Aorta (tissue), 5 donors: ENCODE measurements at regions not wholly inside any gene's neighbourhood (a gene's known extent, or its start where the extent isn't known, plus 50 kb on each side); places are given as distances from the start of the nearest gene placed in this dataset.

Experiments used
- ATAC-seq: fragments of 200-7000 bp; cut with Tn5 transposase; one replicate; pipeline ENCODE4 v1.9.1; 2022; ENCODE audit warnings: moderate library complexity; ENCODE audit not compliant: low FRiP score
- DNase-seq, 2 donors: peaks; one replicate each; pipeline ENCODE4 v3.0.0-alpha.2; 2020
- H3K27ac ChIP-seq, 2 donors: one replicate each; pipeline ENCODE4 v1.5.1; 2013; ENCODE audit warnings: low read length in 2 of 2, mild to moderate bottlenecking in 2 of 2, moderate library complexity in 2 of 2, control low read depth in 1 of 2, inconsistent platforms in 1 of 2, low read depth in 1 of 2
- H3K27me3 ChIP-seq, 2 donors: one replicate each; pipeline ENCODE4 v1.6.1; 2013; ENCODE audit warnings: control low read depth in 1 of 2, low read length in 1 of 2, mild to moderate bottlenecking in 1 of 2, moderate library complexity in 1 of 2; ENCODE audit not compliant: insufficient read depth in 2 of 2, control insufficient read depth in 1 of 2
- H3K36me3 ChIP-seq, 2 donors: one replicate each; pipeline ENCODE4 v1.6.1; 2013; ENCODE audit warnings: control low read depth in 1 of 2, low read length in 1 of 2, mild to moderate bottlenecking in 1 of 2; ENCODE audit not compliant: insufficient read depth in 2 of 2, control insufficient read depth in 1 of 2
- H3K4me1 ChIP-seq, 2 donors: one replicate each; pipeline ENCODE4 v1.6.1; 2013; ENCODE audit warnings: low read length in 2 of 2, control low read depth in 1 of 2, mild to moderate bottlenecking in 1 of 2, moderate library complexity in 1 of 2; ENCODE audit not compliant: insufficient read depth in 2 of 2, control insufficient read depth in 1 of 2
- H3K4me3 ChIP-seq, 2 donors: one replicate each; pipeline ENCODE4 v1.5.1; 2013; ENCODE audit warnings: low read length in 2 of 2, control low read depth in 1 of 2, mild to moderate bottlenecking in 1 of 2
- H3K9me3 ChIP-seq: one replicate; pipeline ENCODE4 v1.6.1; 2013; ENCODE audit warnings: mild to moderate bottlenecking, low read length; ENCODE audit not compliant: control insufficient read depth
- WGBS, 2 donors: extraction: QIAGEN DNeasy Blood & Tissue Kit; methylation state at CpG; one replicate each; pipeline ENCODE4 v1.1.7; 2013; 5-methylcytosine and 5-hydroxymethylcytosine counted together
- intact Hi-C, 2 donors: fragments of 100-400 bp; cut with DNase I; formaldehyde crosslinking; loops; one replicate each; pipeline versions ENCODE4 v1.14.2 to v1.15.0; 2022
- donor health status: healthy with polysubstance abuse.
- donor health status: Bipolar disorder and iron deficiency.
- donor health status: DM: no; HTN: no; CAD: no.
- donor health status: DM: no; HTN: no; CAD: no.
- donor health status: DM: yes; HTN: yes; CAD: no.

DNA sequence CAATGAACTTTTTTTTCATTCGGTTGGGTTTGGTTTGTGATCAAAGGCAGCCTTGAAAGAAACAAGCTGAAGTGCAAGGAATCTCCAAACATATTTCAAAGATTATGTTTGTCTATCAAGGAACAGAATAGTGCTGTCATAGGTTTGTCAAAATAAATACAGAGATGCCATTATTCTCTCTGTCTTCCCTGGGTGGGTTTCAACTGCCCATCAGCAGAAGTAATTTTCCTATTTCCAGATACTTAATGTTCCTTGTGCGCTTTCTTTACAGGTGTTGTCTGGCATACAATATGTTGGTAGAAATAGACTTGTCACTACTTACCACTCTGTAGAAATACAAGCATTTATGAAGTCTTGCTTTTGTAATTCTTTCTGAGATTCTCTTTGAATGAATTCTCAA lies 294.9 kb downstream of the PDHA2 start:
- 97 to 99% methylated on average over 2 of the region's 2 CpGs for WGBS, 2 donors

DNA sequence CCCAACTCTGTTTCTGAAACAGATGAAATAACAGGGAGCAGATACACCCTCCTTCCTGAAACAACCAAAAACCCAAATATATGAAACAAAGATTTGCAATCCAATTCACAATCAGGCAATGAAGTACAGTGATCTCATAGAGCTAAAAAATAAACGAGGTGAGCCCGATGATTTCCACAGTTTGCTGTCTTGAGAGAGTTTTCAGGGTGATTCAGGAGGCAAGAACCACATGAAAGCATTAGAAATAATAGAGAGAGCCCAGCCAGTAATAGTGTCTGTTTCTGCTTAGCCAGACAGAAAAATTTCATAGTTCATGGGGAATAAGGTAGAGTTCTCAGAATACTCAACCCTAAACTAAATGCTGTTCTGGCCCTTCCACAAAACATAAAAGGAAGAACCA lies 296.2 kb downstream of the PDHA2 start:
- DNase-seq = no peak
- no peaks in the 10 kb centered on the region for H3K4me1 ChIP-seq
- no peak overlapping the region for H3K27ac ChIP-seq
- H3K36me3 ChIP-seq = no peaks in the 10 kb centered on the region
- intact Hi-C loops = no loop called here
- ATAC-seq = no peak
- no peak overlapping the region for H3K4me3 ChIP-seq
- no peaks in the 10 kb centered on the region for H3K27me3 ChIP-seq
- H3K9me3 ChIP-seq = no peaks in the 10 kb centered on the region
- WGBS, 2 donors = 64 to 73% methylated on average over 2 of the region's 2 CpGs

More for the DNA sequence above, 294.9 kb downstream of the PDHA2 start:
- Histone ChIP-seq H3K4me3 (no peak overlapping the region), H3K27me3 (no peaks in the 10 kb centered on the region), H3K4me1 (no peaks in the 10 kb centered on the region), H3K27ac (no peak overlapping the region), H3K9me3 (no peaks in the 10 kb centered on the region), H3K36me3 (no peaks in the 10 kb centered on the region)
- intact Hi-C loops = no loop called here
- ATAC-seq (no peak), DNase-seq (no peak)

DNA sequence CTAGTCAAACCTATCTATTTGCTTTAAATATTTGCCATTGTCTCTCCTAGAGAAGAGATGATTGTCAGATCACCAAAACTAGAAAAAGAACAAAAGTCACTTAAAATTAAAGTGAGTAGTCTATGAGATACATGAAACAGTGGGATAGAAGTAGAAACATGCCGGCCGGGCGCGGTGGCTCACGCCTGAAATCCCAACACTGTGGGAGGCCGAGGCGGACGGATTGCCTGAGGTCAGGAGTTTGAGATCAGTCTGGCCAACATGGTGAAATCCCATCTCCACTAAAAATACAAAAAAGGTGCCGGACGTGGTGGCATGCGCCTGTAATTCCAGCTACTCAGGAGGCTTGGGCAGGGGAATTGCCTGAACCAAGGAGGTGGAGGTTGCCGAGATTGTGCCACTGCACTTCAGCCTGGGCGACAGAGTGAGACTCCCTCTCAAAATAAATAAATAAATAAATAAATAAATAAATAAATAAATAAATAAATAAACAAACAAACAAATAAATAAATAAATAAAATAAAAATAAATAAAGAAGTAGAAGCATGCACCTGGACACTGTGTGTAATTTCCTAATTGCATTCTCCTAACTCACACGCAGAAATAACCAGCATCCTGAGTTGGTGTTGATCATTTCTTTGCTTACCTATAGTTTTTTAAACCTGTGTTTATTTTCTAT lies 299.5 kb downstream of the PDHA2 start:
- Histone ChIP-seq H3K27ac (no peak overlapping the region), H3K4me3 (no peak overlapping the region), H3K4me1 (no peaks in the 10 kb centered on the region), H3K9me3 (no peaks in the 10 kb centered on the region), H3K27me3 (no peaks in the 10 kb centered on the region), H3K36me3 (no peaks in the 10 kb centered on the region)
- intact Hi-C loops = no loop called here
- 96 to 97% methylated on average over 14 of the region's 14 CpGs for whole genome bisulfite sequencing, 2 donors
- ATAC-seq (no peak), DNase-seq (no peak)

DNA sequence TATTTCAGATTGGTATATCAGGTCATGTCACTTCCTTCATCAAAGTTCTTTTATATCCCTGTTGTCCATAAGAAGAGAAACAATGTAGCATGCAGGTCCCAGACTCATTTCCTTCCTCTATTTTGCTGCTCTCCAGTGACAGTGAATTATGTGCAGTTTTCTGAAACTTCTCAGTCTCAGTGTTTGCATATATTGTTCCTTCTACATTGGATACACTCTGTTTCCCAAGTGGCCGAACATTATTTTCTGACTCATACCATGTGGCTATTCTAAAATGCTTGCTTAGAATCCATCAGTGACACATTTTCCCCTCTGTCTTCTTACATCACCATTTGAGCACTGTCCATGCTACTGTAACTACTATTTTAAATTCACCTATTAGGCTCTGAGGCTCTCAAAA lies 305.7 kb downstream of the PDHA2 start:
- no peak overlapping the region for H3K27ac ChIP-seq
- no peak for DNase-seq
- H3K27me3 ChIP-seq = no peaks in the 10 kb centered on the region
- no peak for ATAC-seq
- no peak overlapping the region for H3K4me3 ChIP-seq
- WGBS, 2 donors = 13 to 16% methylated on average over 1 of the region's 1 CpG
- intact Hi-C loops = no loop called here
- H3K36me3 ChIP-seq = no peaks in the 10 kb centered on the region
- H3K4me1 ChIP-seq = no peaks in the 10 kb centered on the region
- no peaks in the 10 kb centered on the region for H3K9me3 ChIP-seq

DNA sequence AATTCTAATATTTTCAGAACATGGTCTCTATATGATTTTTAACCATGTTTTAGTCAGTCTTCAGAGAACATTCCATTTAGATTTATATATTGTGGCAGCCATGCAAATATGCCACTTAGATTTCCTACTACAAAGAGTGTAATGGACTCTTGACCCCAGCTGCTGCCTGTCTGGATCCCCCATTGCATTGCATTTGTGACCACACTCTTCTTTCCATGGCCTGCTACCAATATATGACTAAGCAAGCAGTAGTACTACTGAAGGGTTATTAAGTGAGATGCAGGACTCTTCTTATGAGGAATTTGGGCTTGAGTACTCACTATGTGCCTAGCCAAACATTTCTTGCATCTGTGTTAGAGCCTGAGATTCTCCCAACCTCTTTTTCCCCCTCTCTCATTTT lies 306.8 kb downstream of the PDHA2 start:
- Histone ChIP-seq H3K36me3 (no peaks in the 10 kb centered on the region), H3K27ac (no peak overlapping the region), H3K4me1 (no peaks in the 10 kb centered on the region), H3K4me3 (no peak overlapping the region), H3K9me3 (no peaks in the 10 kb centered on the region), H3K27me3 (no peaks in the 10 kb centered on the region)
- DNase-seq = no peak
- no peak for ATAC-seq
- intact Hi-C loops = no loop called here

DNA sequence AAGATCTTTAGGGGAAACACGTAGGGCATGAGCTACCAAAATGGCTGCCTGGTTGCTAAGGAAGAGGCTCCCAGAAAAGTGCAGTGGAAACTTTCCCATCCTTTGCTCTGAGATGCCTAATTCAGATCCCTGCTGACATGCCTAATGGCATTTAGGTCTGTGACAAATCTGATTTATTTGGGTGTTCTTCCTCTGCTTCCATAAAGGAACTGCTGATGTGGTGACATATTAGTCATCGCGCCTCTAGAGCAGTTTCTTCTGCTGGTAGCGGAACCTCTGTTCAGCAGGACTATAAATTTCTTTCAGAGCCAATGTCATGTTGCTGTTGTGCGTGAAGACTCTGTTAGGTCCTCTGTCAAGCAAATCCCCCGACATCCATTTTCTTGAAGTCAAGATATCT lies 310.0 kb downstream of the PDHA2 start:
- no peak for DNase-seq
- Histone ChIP-seq H3K27ac (no peak overlapping the region), H3K27me3 (no peaks in the 10 kb centered on the region), H3K36me3 (no peaks in the 10 kb centered on the region), H3K4me1 (no peaks in the 10 kb centered on the region), H3K9me3 (no peaks in the 10 kb centered on the region), H3K4me3 (no peak overlapping the region)
- intact Hi-C loops = no loop called here
- no peak for ATAC-seq
- 23 to 46% methylated on average over 6 of the region's 6 CpGs for WGBS, 2 donors

DNA sequence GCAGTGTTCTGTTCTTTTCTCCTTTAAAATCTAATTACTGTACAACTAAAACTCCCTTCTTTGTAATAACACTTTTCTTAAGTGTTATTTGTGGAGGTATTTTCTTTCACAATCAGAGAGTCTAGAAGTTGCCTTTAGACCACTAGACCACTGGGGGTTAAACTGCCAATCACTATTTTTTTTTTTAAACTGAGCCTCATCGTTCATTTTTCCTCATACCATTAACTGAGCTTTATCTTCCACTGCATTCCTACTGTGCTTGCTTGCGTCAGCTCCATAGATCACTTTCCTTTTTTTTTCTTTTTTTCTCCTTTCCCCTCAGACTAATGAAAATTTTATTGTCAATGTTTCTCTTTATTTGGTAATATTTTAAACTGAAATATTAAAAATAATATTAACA lies 310.6 kb downstream of the PDHA2 start:
- H3K4me3 ChIP-seq = no peak overlapping the region
- 33 to 43% methylated on average over 2 of the region's 2 CpGs for WGBS, 2 donors
- ATAC-seq = no peak

DNA sequence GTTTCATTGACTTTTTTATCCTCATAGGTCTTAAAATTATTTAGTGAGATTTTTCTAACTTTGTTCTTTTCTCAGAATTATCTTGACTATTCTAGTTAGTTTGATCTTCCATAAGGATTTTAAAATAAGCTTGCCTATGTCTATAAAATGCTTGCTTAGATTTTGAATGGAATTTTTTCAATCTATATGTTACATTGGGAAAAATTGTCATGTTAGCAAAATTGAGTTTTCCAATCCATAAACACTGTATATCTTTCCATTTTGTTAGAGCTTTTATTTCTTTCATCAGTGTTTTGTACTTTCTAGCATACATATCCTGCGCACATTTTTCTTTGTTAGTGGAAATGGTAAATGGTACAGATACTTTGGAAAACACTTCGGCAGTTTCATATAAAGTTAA lies 312.9 kb downstream of the PDHA2 start:
- H3K9me3 ChIP-seq = no peaks in the 10 kb centered on the region
- H3K4me1 ChIP-seq = no peaks in the 10 kb centered on the region
- no peak for ATAC-seq
- no peak overlapping the region for H3K4me3 ChIP-seq
- no peak for DNase-seq
- no peaks in the 10 kb centered on the region for H3K27me3 ChIP-seq
- intact Hi-C loops = no loop called here
- H3K36me3 ChIP-seq = no peaks in the 10 kb centered on the region
- 92 to 97% methylated on average over 2 of the region's 2 CpGs for WGBS, 2 donors
- H3K27ac ChIP-seq = no peak overlapping the region

More for the DNA sequence above, 310.6 kb downstream of the PDHA2 start:
- DNase-seq = no peak
- H3K9me3 ChIP-seq = no peaks in the 10 kb centered on the region
- no peaks in the 10 kb centered on the region for H3K4me1 ChIP-seq
- intact Hi-C loops = no loop called here
- H3K27me3 ChIP-seq = no peaks in the 10 kb centered on the region
- no peak overlapping the region for H3K27ac ChIP-seq
- no peaks in the 10 kb centered on the region for H3K36me3 ChIP-seq

DNA sequence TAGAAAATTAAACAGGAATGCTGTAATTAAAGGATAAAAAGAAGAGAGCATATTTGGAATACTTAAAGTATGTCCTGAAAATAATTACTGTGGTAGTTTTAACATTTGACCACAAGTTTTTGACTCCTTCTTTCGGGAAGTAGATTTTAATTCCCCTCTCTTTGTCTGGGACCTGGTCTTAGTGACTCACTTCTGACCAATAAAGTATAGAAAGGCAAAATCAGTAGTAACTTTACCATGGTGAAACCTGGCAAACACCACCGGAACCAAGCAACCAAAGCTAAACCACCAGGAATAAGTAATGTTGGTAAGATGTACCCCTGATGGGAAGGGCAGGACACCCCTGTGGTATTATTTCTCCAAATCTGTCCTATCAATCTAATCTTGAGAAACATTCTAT lies 314.8 kb downstream of the PDHA2 start:
- Histone ChIP-seq H3K9me3 (no peaks in the 10 kb centered on the region), H3K4me1 (no peaks in the 10 kb centered on the region), H3K27ac (no peak overlapping the region), H3K27me3 (no peaks in the 10 kb centered on the region), H3K4me3 (no peak overlapping the region), H3K36me3 (no peaks in the 10 kb centered on the region)
- intact Hi-C loops = no loop called here
- DNase-seq (no peak), ATAC-seq (no peak)
- WGBS, 2 donors = 90 to 96% methylated on average over 2 of the region's 2 CpGs
